ENCODE measurements at regions not wholly inside any gene's neighbourhood (a gene's known extent, or its start where the extent isn't known, plus 50 kb on each side); places are given as distances from the start of the nearest gene placed in this dataset.
A peak's percentile ranks its signal among the peaks of the same experiment; 100 is the strongest.

DNA sequence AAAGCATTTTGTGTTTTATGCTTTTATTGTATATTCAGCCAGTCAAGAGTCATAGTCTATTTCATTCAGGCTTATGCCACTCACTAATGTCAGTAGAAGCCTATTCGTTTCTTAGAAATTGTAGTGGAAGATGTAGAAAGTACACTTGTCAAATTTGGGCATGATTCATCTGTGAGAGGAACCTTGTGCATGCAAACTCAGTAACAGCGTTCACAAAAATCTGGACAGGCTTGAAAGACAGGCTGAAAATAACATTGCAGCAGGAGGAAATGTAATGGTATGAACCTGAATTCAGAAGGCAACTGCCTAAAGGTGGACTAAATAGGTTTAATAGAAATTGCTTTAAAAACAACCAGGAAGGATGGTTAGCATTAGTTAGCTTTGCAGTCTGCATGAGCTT lies 213.5 kb downstream of the CMPK2 start:
- no peaks in the 10 kb centered on the region for H4K20me1 ChIP-seq (ENCODE audit: insufficient read depth)
- TF ChIP-seq RAD21 (conservative IDR thresholded peaks at IDR 0.05) (no peak), EP300 (conservative IDR thresholded peaks at IDR 0.05; ENCODE audit: poor library complexity, severe bottlenecking) (no peak), POLR2AphosphoS5 (IDR thresholded peaks at IDR 0.05) (no peak), SMC3 (conservative IDR thresholded peaks at IDR 0.05; ENCODE audit: poor library complexity) (no peak)
- TF ChIP-seq, protein P1, sequence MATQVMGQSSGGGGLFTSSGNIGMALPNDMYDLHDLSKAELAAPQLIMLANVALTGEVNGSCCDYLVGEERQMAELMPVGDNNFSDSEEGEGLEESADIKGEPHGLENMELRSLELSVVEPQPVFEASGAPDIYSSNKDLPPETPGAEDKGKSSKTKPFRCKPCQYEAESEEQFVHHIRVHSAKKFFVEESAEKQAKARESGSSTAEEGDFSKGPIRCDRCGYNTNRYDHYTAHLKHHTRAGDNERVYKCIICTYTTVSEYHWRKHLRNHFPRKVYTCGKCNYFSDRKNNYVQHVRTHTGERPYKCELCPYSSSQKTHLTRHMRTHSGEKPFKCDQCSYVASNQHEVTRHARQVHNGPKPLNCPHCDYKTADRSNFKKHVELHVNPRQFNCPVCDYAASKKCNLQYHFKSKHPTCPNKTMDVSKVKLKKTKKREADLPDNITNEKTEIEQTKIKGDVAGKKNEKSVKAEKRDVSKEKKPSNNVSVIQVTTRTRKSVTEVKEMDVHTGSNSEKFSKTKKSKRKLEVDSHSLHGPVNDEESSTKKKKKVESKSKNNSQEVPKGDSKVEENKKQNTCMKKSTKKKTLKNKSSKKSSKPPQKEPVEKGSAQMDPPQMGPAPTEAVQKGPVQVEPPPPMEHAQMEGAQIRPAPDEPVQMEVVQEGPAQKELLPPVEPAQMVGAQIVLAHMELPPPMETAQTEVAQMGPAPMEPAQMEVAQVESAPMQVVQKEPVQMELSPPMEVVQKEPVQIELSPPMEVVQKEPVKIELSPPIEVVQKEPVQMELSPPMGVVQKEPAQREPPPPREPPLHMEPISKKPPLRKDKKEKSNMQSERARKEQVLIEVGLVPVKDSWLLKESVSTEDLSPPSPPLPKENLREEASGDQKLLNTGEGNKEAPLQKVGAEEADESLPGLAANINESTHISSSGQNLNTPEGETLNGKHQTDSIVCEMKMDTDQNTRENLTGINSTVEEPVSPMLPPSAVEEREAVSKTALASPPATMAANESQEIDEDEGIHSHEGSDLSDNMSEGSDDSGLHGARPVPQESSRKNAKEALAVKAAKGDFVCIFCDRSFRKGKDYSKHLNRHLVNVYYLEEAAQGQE (IDR thresholded peaks at IDR 0.05; ENCODE audit: borderline replicate concordance) = no peak
- TF ChIP-seq, protein P2, sequence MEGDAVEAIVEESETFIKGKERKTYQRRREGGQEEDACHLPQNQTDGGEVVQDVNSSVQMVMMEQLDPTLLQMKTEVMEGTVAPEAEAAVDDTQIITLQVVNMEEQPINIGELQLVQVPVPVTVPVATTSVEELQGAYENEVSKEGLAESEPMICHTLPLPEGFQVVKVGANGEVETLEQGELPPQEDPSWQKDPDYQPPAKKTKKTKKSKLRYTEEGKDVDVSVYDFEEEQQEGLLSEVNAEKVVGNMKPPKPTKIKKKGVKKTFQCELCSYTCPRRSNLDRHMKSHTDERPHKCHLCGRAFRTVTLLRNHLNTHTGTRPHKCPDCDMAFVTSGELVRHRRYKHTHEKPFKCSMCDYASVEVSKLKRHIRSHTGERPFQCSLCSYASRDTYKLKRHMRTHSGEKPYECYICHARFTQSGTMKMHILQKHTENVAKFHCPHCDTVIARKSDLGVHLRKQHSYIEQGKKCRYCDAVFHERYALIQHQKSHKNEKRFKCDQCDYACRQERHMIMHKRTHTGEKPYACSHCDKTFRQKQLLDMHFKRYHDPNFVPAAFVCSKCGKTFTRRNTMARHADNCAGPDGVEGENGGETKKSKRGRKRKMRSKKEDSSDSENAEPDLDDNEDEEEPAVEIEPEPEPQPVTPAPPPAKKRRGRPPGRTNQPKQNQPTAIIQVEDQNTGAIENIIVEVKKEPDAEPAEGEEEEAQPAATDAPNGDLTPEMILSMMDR (IDR thresholded peaks at IDR 0.05; ENCODE audit: poor library complexity, severe bottlenecking) = no peak

DNA sequence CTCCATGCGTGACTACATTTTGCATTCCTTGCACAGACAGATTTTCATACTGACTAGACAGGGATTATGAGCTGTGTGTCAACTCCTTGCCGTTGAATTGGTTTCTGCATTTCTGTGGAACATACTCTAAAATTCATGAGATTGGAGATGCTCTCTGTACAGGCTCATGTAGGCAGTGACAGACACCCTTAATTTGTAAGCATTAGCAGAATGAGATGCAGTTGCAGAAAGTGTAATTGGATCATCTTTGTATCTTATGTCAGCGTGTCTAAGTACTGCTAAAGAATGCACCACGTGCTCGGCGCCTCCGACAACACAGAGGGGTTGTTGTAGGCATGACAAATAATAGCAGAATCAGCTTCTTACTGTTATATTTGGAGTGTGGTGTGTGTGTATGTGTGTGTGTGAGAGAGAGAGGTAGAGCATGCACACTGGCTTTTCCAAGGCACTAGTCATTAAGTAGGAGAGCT lies 212.4 kb downstream of the CMPK2 start:
- Histone ChIP-seq H3K9me3 (ENCODE audit: low read length) (no peaks in the 10 kb centered on the region), H3K27me3 (ENCODE audit: insufficient read depth, low read depth, low read length) (no peaks in the 10 kb centered on the region), H3K9me2 (ENCODE audit: insufficient read depth, low read length) (no peaks in the 10 kb centered on the region), H2AFZ (ENCODE audit: low read depth, low read length) (no peak overlapping the region), H4K20me1 (ENCODE audit: insufficient read depth) (no peaks in the 10 kb centered on the region), H3K4me3 (ENCODE audit: low read length) (peak overlapping the region; percentile 41), H3K4me2 (ENCODE audit: low read length) (peak overlapping the region; percentile 27), H3K36me3 (ENCODE audit: insufficient read depth, low read length) (no peaks in the 10 kb centered on the region), H3K79me2 (replicated peaks; ENCODE audit: insufficient read depth, low read length) (no peaks in the 10 kb centered on the region), H3F3A (ENCODE audit: insufficient read depth, low read length, poor library complexity, severe bottlenecking) (no peaks in the 10 kb centered on the region), H3K27ac (ENCODE audit: low read length) (peak overlapping the region; percentile 85), H3K9ac (ENCODE audit: low read length) (peak overlapping the region; percentile 40)
- TF ChIP-seq, protein P2 (IDR thresholded peaks at IDR 0.05; ENCODE audit: poor library complexity, severe bottlenecking) = no peak
- TF ChIP-seq MXI1 (conservative IDR thresholded peaks at IDR 0.05; ENCODE audit: poor library complexity, severe bottlenecking) = peak; percentile 72
- TF ChIP-seq RAD21 (conservative IDR thresholded peaks at IDR 0.05) = peak; percentile 59
- TF ChIP-seq EP300 (conservative IDR thresholded peaks at IDR 0.05; ENCODE audit: poor library complexity, severe bottlenecking) = peak; percentile 96
- TF ChIP-seq SMC3 (conservative IDR thresholded peaks at IDR 0.05; ENCODE audit: poor library complexity) = peak; percentile 58
- TF ChIP-seq POLR2AphosphoS5 (IDR thresholded peaks at IDR 0.05) = peak; percentile 88
- no peak for TF ChIP-seq EZH2 (IDR thresholded peaks at IDR 0.05; ENCODE audit: borderline replicate concordance, insufficient read depth, low read length, poor library complexity, severe bottlenecking)
- TF ChIP-seq, protein P1 (IDR thresholded peaks at IDR 0.05; ENCODE audit: borderline replicate concordance) = peak; percentile 91
- peak; percentile 38 for TF ChIP-seq TAF1 (IDR thresholded peaks at IDR 0.05; ENCODE audit: low read depth)

More for the DNA sequence above, 213.5 kb downstream of the CMPK2 start:
- Histone ChIP-seq H3F3A (ENCODE audit: insufficient read depth, low read length, poor library complexity, severe bottlenecking) (no peaks in the 10 kb centered on the region), H3K9me3 (ENCODE audit: low read length) (no peaks in the 10 kb centered on the region), H3K79me2 (replicated peaks; ENCODE audit: insufficient read depth, low read length) (no peaks in the 10 kb centered on the region), H2AFZ (ENCODE audit: low read depth, low read length) (no peak overlapping the region), H3K27me3 (ENCODE audit: insufficient read depth, low read depth, low read length) (no peaks in the 10 kb centered on the region), H3K36me3 (ENCODE audit: insufficient read depth, low read length) (no peaks in the 10 kb centered on the region), H3K9ac (ENCODE audit: low read length) (peak overlapping the region; percentile 17), H3K4me3 (ENCODE audit: low read length) (peak overlapping the region; percentile 41), H3K4me2 (ENCODE audit: low read length) (peak overlapping the region; percentile 27), H3K27ac (ENCODE audit: low read length) (peak overlapping the region; percentile 85), H3K9me2 (ENCODE audit: insufficient read depth, low read length) (no peaks in the 10 kb centered on the region)

All from neural cell (in vitro differentiated cells).